Skeletal muscle tissue (tissue), 3 donors: ENCODE measurements at regions not wholly inside any gene's neighbourhood (a gene's known extent, or its start where the extent isn't known, plus 50 kb on each side); places are given as distances from the start of the nearest gene placed in this dataset.

Source experiments
- H3K27ac ChIP-seq: one replicate; pipeline ENCODE4 v1.7.0; 2013; ENCODE audit warnings: mild to moderate bottlenecking, low read depth, low read length, inconsistent platforms
- H3K27me3 ChIP-seq, 3 donors: one replicate each; pipeline ENCODE4 v1.7.0; 2013; ENCODE audit warnings: low read length in 3 of 3; ENCODE audit not compliant: control insufficient read depth in 3 of 3, insufficient read depth in 3 of 3
- H3K36me3 ChIP-seq, 3 donors: one replicate each; pipeline ENCODE4 v1.7.0; 2013; ENCODE audit warnings: low read length in 3 of 3; ENCODE audit not compliant: control insufficient read depth in 3 of 3, insufficient read depth in 3 of 3
- H3K4me1 ChIP-seq, 3 donors: one replicate each; pipeline ENCODE4 v1.7.0; 2013; ENCODE audit warnings: low read length in 3 of 3, mild to moderate bottlenecking in 3 of 3; ENCODE audit not compliant: control insufficient read depth in 3 of 3, insufficient read depth in 3 of 3
- H3K4me3 ChIP-seq, 3 donors: one replicate each; pipeline ENCODE4 v1.7.0; 2013; ENCODE audit warnings: low read length in 3 of 3
- H3K9ac ChIP-seq, 3 donors: one replicate each; pipeline ENCODE4 v1.7.0; 2013; ENCODE audit warnings: low read length in 3 of 3, mild to moderate bottlenecking in 3 of 3, moderate library complexity in 2 of 3, low read depth in 1 of 3
- H3K9me3 ChIP-seq, 3 donors: one replicate each; pipeline ENCODE4 v1.7.0; 2013; ENCODE audit warnings: low read length in 3 of 3; ENCODE audit not compliant: control insufficient read depth in 3 of 3
- donor health status: Osteomylitis.

- Histone ChIP-seq H3K9me3 (peaks cover 0 to 5% (median 2%) of the 10 kb centered on the region in 3 donors), H3K4me3 (no peak overlapping the region), H3K4me1 (peaks cover 0 to 2% (median 0%) of the 10 kb centered on the region in 3 donors), H3K36me3 (no peaks in the 10 kb centered on the region), H3K27ac (no peak overlapping the region), H3K27me3 (peaks cover 3 to 16% (median 9%) of the 10 kb centered on the region in 3 donors), H3K9ac (no peak overlapping the region)
Measured at GRCh38 chr2:238994876-238995275, 147.0 kb downstream of the TWIST2 start.

GRCh38 chr2:238995634-238996033 is 147.7 kb downstream of the TWIST2 start:
- Histone ChIP-seq H3K4me1 (peaks cover 0 to 2% (median 0%) of the 10 kb centered on the region in 3 donors), H3K9ac (no peak overlapping the region), H3K4me3 (no peak overlapping the region), H3K9me3 (peaks cover 0 to 5% (median 2%) of the 10 kb centered on the region in 3 donors), H3K36me3 (no peaks in the 10 kb centered on the region), H3K27me3 (peaks cover 3 to 21% (median 12%) of the 10 kb centered on the region in 3 donors), H3K27ac (no peak overlapping the region)

- peaks cover 0 to 2% (median 0%) of the 10 kb centered on the region in 3 donors for H3K4me1 ChIP-seq
- no peaks in the 10 kb centered on the region for H3K36me3 ChIP-seq
- H3K27me3 ChIP-seq, result peaks cover 3 to 22% (median 13%) of the 10 kb centered on the region in 3 donors
- H3K27ac ChIP-seq, result no peak overlapping the region
- H3K4me3 ChIP-seq, result no peak overlapping the region
- H3K9ac ChIP-seq, result no peak overlapping the region
- H3K9me3 ChIP-seq, result peaks cover 0 to 5% (median 4%) of the 10 kb centered on the region in 3 donors
Measured at GRCh38 chr2:238996331-238997136, 148.6 kb downstream of the TWIST2 start.

- peaks cover 0 to 2% (median 0%) of the 10 kb centered on the region in 3 donors for H3K4me1 ChIP-seq
- no peak overlapping the region for H3K9ac ChIP-seq
- peaks cover 0 to 5% (median 4%) of the 10 kb centered on the region in 3 donors for H3K9me3 ChIP-seq
- H3K27me3 ChIP-seq, result peaks cover 3 to 25% (median 17%) of the 10 kb centered on the region in 3 donors
- H3K36me3 ChIP-seq, result no peaks in the 10 kb centered on the region
- H3K27ac ChIP-seq, result no peak overlapping the region
- no peak overlapping the region for H3K4me3 ChIP-seq
Measured at GRCh38 chr2:238997137-238997390, 149.2 kb downstream of the TWIST2 start.

- Histone ChIP-seq H3K27me3 (peaks cover 9 to 28% (median 22%) of the 10 kb centered on the region in 3 donors), H3K36me3 (no peaks in the 10 kb centered on the region), H3K4me3 (no peak overlapping the region), H3K9me3 (peaks cover 0 to 6% (median 5%) of the 10 kb centered on the region in 3 donors), H3K9ac (no peak overlapping the region), H3K4me1 (peaks cover 0 to 2% (median under 1%) of the 10 kb centered on the region in 3 donors), H3K27ac (no peak overlapping the region)
Measured at GRCh38 chr2:238997684-238998083, 149.8 kb downstream of the TWIST2 start.
